IMR-90 (cell line): ENCODE measurements at regions not wholly inside any gene's neighbourhood (a gene's known extent, or its start where the extent isn't known, plus 50 kb on each side); places are given as distances from the start of the nearest gene placed in this dataset.

Experiments
- ATAC-seq: fragments of 200-7000 bp; cut with Tn5 transposase; 2 replicates; pipeline ENCODE4 v1.9.1; 2020; ENCODE audit warnings: low read depth, mild to moderate bottlenecking, moderate library complexity
- BruUV-seq: library from RNA; stranded (reverse); fragments of 400-500 nt; replicated peaks from 2 replicates; lab custom pipeline; 2021; lab: Mats Ljungman, UMichigan
- CTCF ChIA-PET: fragments of 300-600 bp; formaldehyde crosslinking; extraction: SDS; loops from one replicate; lab custom pipeline; 2021; ENCODE audit warnings: antibody characterized with exemption; lab: Yijun Ruan, JAX
- POLR2A ChIA-PET: fragments of 300-600 bp; sonication (Branson Sonifier 250); formaldehyde crosslinking; loops from one replicate; lab custom pipeline; 2022; ENCODE audit warnings: antibody characterized with exemption; ENCODE audit not compliant: unreplicated experiment; lab: Charles Lee
- DNase-seq: peaks from one replicate; pipeline ENCODE4 v3.0.0; 2013
- H2AFZ ChIP-seq: replicated peaks from 2 replicates; pipeline ENCODE3; 2013; ENCODE audit warnings: low read length, mild to moderate bottlenecking; ENCODE audit not compliant: poor library complexity
- H2AK5ac ChIP-seq: 2 replicates; pipeline ENCODE4 v1.6.1; 2013; ENCODE audit warnings: low read depth, low read length, inconsistent platforms
- H2AK9ac ChIP-seq: replicated peaks from 2 replicates; pipeline ENCODE3; 2013; ENCODE audit warnings: mild to moderate bottlenecking, low read depth, low read length, moderate library complexity; ENCODE audit not compliant: poor library complexity
- H2BK120ac ChIP-seq: 2 replicates; pipeline ENCODE4 v1.6.1; 2013; ENCODE audit warnings: low read depth, low read length, inconsistent platforms
- H2BK15ac ChIP-seq: 3 replicates; pipeline ENCODE4 v1.6.1; 2013; ENCODE audit warnings: low read depth, low read length, inconsistent platforms
- H2BK20ac ChIP-seq: 2 replicates; pipeline ENCODE4 v1.6.1; 2013; ENCODE audit warnings: low read depth, mild to moderate bottlenecking, inconsistent platforms, low read length, moderate library complexity
- H2BK5ac ChIP-seq: 2 replicates; pipeline ENCODE4 v1.6.1; 2013; ENCODE audit warnings: mild to moderate bottlenecking, low read depth, low read length, inconsistent platforms; ENCODE audit not compliant: poor library complexity, severe bottlenecking
- H3K14ac ChIP-seq: replicated peaks from 2 replicates; pipeline ENCODE4 v1.6.1; 2013; ENCODE audit warnings: low read depth, low read length, inconsistent platforms
- H3K18ac ChIP-seq: 2 replicates; pipeline ENCODE4 v1.6.1; 2013; ENCODE audit warnings: low read depth, low read length, control low read depth
- H3K23ac ChIP-seq: 2 replicates; pipeline ENCODE4 v1.6.1; 2013; ENCODE audit warnings: low read depth, low read length, inconsistent platforms
- H3K27ac ChIP-seq: 2 replicates; pipeline ENCODE4 v1.5.1; 2013; ENCODE audit warnings: mild to moderate bottlenecking, control low read depth, low read length; ENCODE audit not compliant: insufficient read depth
- H3K27me3 ChIP-seq: 2 replicates; pipeline ENCODE4 v1.6.1; 2013; ENCODE audit warnings: low read length; ENCODE audit not compliant: control insufficient read depth, insufficient read depth
- H3K36me3 ChIP-seq: 2 replicates; pipeline ENCODE4 v1.6.1; 2013; ENCODE audit warnings: low read length, mixed read lengths; ENCODE audit not compliant: control insufficient read depth, insufficient read depth
- H3K4ac ChIP-seq: 2 replicates; pipeline ENCODE4 v1.6.1; 2013; ENCODE audit warnings: low read depth, low read length, inconsistent platforms
- H3K4me1 ChIP-seq: 2 replicates; pipeline ENCODE4 v1.6.1; 2013; ENCODE audit warnings: low read length, mixed read lengths; ENCODE audit not compliant: control insufficient read depth, insufficient read depth
- H3K4me2 ChIP-seq: 2 replicates; pipeline ENCODE4 v1.6.1; 2013; ENCODE audit warnings: low read depth, mild to moderate bottlenecking, control low read depth, low read length, moderate library complexity
- H3K4me3 ChIP-seq: 2 replicates; pipeline ENCODE4 v1.5.1; 2013; ENCODE audit warnings: low read depth, mild to moderate bottlenecking, control low read depth, low read length, moderate library complexity; ENCODE audit not compliant: insufficient read depth
- H3K56ac ChIP-seq: 2 replicates; pipeline ENCODE4 v1.6.1; 2013; ENCODE audit warnings: low read length, inconsistent platforms; ENCODE audit not compliant: insufficient read depth; ENCODE audit errors: extremely low read depth
- H3K79me1 ChIP-seq, 2 experiments: 2 replicates each; pipeline ENCODE4 v1.6.1; 2013; ENCODE audit warnings: low read length in 2 of 2, inconsistent platforms in 1 of 2, low read depth in 1 of 2
- H3K9ac ChIP-seq: 2 replicates; pipeline ENCODE4 v1.6.1; 2013; ENCODE audit warnings: low read depth, low read length, control low read depth
- H3K9me1 ChIP-seq: 2 replicates; pipeline ENCODE4 v1.6.1; 2013; ENCODE audit warnings: low read length, inconsistent platforms; ENCODE audit not compliant: insufficient read depth
- H3K9me3 ChIP-seq: 2 replicates; pipeline ENCODE4 v1.6.1; 2013; ENCODE audit warnings: low read length; ENCODE audit not compliant: control insufficient read depth, insufficient read depth
- H4K20me1 ChIP-seq: 2 replicates; pipeline ENCODE4 v1.6.1; 2013; ENCODE audit warnings: low read length, inconsistent platforms; ENCODE audit not compliant: insufficient read depth
- H4K5ac ChIP-seq: 2 replicates; pipeline ENCODE4 v1.6.1; 2013; ENCODE audit warnings: mild to moderate bottlenecking, low read depth, low read length, control low read depth
- H4K8ac ChIP-seq, 2 experiments: 2 replicates each; pipeline ENCODE4 v1.6.1; 2013; ENCODE audit warnings: low read depth in 2 of 2, low read length in 2 of 2, control low read depth in 1 of 2, inconsistent platforms in 1 of 2
- H4K91ac ChIP-seq: 2 replicates; pipeline ENCODE4 v1.6.1; 2013; ENCODE audit warnings: low read depth, low read length, inconsistent platforms; ENCODE audit not compliant: insufficient read depth
- BHLHE40 ChIP-seq: fragments of 150-350 bp; IDR thresholded peaks from 2 replicates; pipeline ENCODE4 v1.6.1; 2016; ENCODE audit warnings: mild to moderate bottlenecking, low read depth, low read length
- CEBPB ChIP-seq: IDR thresholded peaks from 2 replicates; pipeline ENCODE4 v1.6.1; 2012; ENCODE audit warnings: low read depth, low read length, improper control_type of control experiment
- CHD1 ChIP-seq: IDR thresholded peaks from 2 replicates; pipeline ENCODE4 v1.6.1; 2012; ENCODE audit warnings: low read depth, low read length, improper control_type of control experiment
- CTCF ChIP-seq: conservative IDR thresholded peaks from 2 replicates; pipeline ENCODE4 v1.5.1; 2012; ENCODE audit warnings: mild to moderate bottlenecking, low read depth, low read length, improper control_type of control experiment
- ELK1 ChIP-seq: fragments of 150-350 bp; IDR thresholded peaks from 2 replicates; pipeline ENCODE4 v1.6.1; 2016; ENCODE audit warnings: low read depth, mild to moderate bottlenecking, low read length, moderate library complexity, borderline replicate concordance
- FOS ChIP-seq: fragments of 150-350 bp; IDR thresholded peaks from 2 replicates; pipeline ENCODE4 v1.6.1; 2016; ENCODE audit warnings: low read depth, low read length
- MAFK ChIP-seq: IDR thresholded peaks from 2 replicates; pipeline ENCODE4 v1.6.1; 2012; ENCODE audit warnings: low read depth, low read length, improper control_type of control experiment
- MAZ ChIP-seq: IDR thresholded peaks from 2 replicates; pipeline ENCODE4 v1.6.1; 2012; ENCODE audit warnings: low read depth, mild to moderate bottlenecking, low read length, improper control_type of control experiment, moderate library complexity, borderline replicate concordance
- MXI1 ChIP-seq: IDR thresholded peaks from 2 replicates; pipeline ENCODE4 v1.6.1; 2012; ENCODE audit warnings: low read depth, mild to moderate bottlenecking, low read length, moderate library complexity, borderline replicate concordance
- NFE2L2 ChIP-seq: fragments of 150-350 bp; IDR thresholded peaks from 2 replicates; pipeline ENCODE4 v1.6.1; 2016; ENCODE audit warnings: low read depth, mild to moderate bottlenecking, low read length
- POLR2A ChIP-seq: IDR thresholded peaks from 2 replicates; pipeline ENCODE4 v1.6.1; 2012; ENCODE audit warnings: mild to moderate bottlenecking, low read depth, low read length
- RAD21 ChIP-seq: IDR thresholded peaks from 2 replicates; pipeline ENCODE4 v1.6.1; 2012; ENCODE audit warnings: low read length, improper control_type of control experiment
- RCOR1 ChIP-seq: IDR thresholded peaks from 2 replicates; pipeline ENCODE4 v1.6.1; 2012; ENCODE audit warnings: mild to moderate bottlenecking, low read length, improper control_type of control experiment; ENCODE audit not compliant: insufficient replicate concordance
- RFX5 ChIP-seq: IDR thresholded peaks from 2 replicates; pipeline ENCODE4 v1.8.0; 2012; ENCODE audit warnings: low read depth, mild to moderate bottlenecking, low read length, moderate library complexity
- SMC3 ChIP-seq: fragments of 150-350 bp; IDR thresholded peaks from 2 replicates; pipeline ENCODE4 v1.6.1; 2016; ENCODE audit warnings: low read depth, mild to moderate bottlenecking, antibody characterized with exemption, low read length, moderate library complexity
- USF2 ChIP-seq: fragments of 150-350 bp; IDR thresholded peaks from 2 replicates; pipeline ENCODE4 v1.6.1; 2017; ENCODE audit warnings: mild to moderate bottlenecking, antibody characterized with exemption, low read length, low read depth
- WGBS, 2 experiments: methylation state at CpG; one replicate each; pipeline versions ENCODE4 v1.1.5 to v1.1.7; 2013; ENCODE audit warnings: missing lambda C conversion rate in 2 of 2; ENCODE audit not compliant: insufficient read length in 1 of 2; ENCODE audit errors: extremely low coverage in 2 of 2; 5-methylcytosine and 5-hydroxymethylcytosine counted together
- dilution Hi-C: fragments of 300-500 bp; cut with HindIII; formaldehyde crosslinking; loops from one replicate; pipeline ENCODE4 v1.14.3; 2018; ENCODE audit warnings: low sequenced_read_pairs; ENCODE audit not compliant: unreplicated experiment
- in situ Hi-C: fragments of 300-500 bp; cut with MboI; formaldehyde crosslinking; loops from 3 replicates; pipeline ENCODE4 v1.14.3; 2019; ENCODE audit warnings: low sequenced_read_pairs, inconsistent platforms, mixed read lengths
- intact Hi-C: fragments of 100-400 bp; cut with micrococcal nuclease; formaldehyde crosslinking; loops from 2 replicates; pipeline ENCODE4 v1.10.0; 2022

GRCh38 chr15:91429973-91430372, 329.9 kb downstream of the SV2B start:
- in situ Hi-C loops = no loop called here
- ATAC-seq = no peak

More at GRCh38 chr15:91429973-91430372, 329.9 kb downstream of the SV2B start:
- no peak overlapping the region for H2BK120ac ChIP-seq
- H3K9ac ChIP-seq = no peak overlapping the region
- TF ChIP-seq MAFK (no peak), ELK1 (no peak), CEBPB (no peak), MAZ (no peak), MXI1 (no peak), FOS (no peak), CTCF (no peak), CHD1 (no peak), RFX5 (no peak), SMC3 (no peak), RAD21 (no peak), NFE2L2 (no peak), BHLHE40 (no peak), POLR2A (no peak), RCOR1 (no peak), USF2 (no peak)
- no peaks in the 10 kb centered on the region for H3K27me3 ChIP-seq
- H3K4me3 ChIP-seq = no peak overlapping the region
- H3K4me2 ChIP-seq = no peak overlapping the region
- POLR2A ChIA-PET = no interaction called here
- no peaks in the 10 kb centered on the region for H3K9me3 ChIP-seq
- H2AK9ac ChIP-seq = no peak overlapping the region
- intact Hi-C loops = no loop called here
- no peak overlapping the region for H2AK5ac ChIP-seq
- no peak overlapping the region for H2BK20ac ChIP-seq
- H2BK5ac ChIP-seq = no peak overlapping the region
- no peak overlapping the region for H3K18ac ChIP-seq
- H3K4ac ChIP-seq = no peak overlapping the region
- no peak overlapping the region for H2AFZ ChIP-seq
- H4K5ac ChIP-seq = no peak overlapping the region
- H4K8ac ChIP-seq = no peak overlapping the region
- H3K56ac ChIP-seq = no peak overlapping the region
- BruUV-seq = no TSS peak
- CTCF ChIA-PET = interaction anchor here (0.6 kb wide), 1 partner anchor 19 kb away, joined by 3 read pairs; no protein-coding TSS in a partner anchor
- no peak overlapping the region for H3K23ac ChIP-seq
- no peaks in the 10 kb centered on the region for H3K9me1 ChIP-seq
- no peak overlapping the region for H3K14ac ChIP-seq
- H3K27ac ChIP-seq = no peak overlapping the region
- H3K36me3 ChIP-seq = no peaks in the 10 kb centered on the region
- dilution Hi-C loops = no loop called here
- H3K4me1 ChIP-seq = no peaks in the 10 kb centered on the region
- 72% methylated on average over 5 of the region's 9 CpGs; no CpG with 5 or more reads in 1 of the 2 experiments for WGBS, 2 experiments
- no peak overlapping the region for H4K91ac ChIP-seq
- no peaks in the 10 kb centered on the region for H4K20me1 ChIP-seq
- no peaks in the 10 kb centered on the region for H3K79me1 ChIP-seq
- no peak overlapping the region for H2BK15ac ChIP-seq
- no peak for DNase-seq
